ENCODE measurements at regions not wholly inside any gene's neighbourhood (a gene's known extent, or its start where the extent isn't known, plus 50 kb on each side); places are given as distances from the start of the nearest gene placed in this dataset.
"Not testable (repeated sequence)": the region's sequence is repeated elsewhere in the genome, so short reads cannot be mapped to it uniquely, and the experiment has no call there.

DNA sequence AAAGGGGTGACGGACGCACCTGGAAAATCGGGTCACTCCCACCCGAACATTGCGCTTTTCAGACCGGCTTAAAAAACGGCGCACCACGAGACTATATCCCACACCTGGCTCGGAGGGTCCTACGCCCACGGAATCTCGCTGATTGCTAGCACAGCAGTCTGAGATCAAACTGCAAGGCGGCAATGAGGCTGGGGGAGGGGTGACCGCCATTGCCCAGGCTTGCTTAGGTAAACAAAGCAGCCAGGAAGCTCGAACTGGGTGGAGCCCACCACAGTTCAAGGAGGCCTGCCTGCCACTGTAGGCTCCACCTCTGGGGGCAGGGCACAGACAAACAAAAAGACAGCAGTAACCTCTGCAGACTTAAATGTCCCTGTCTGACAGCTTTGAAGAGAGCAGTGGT, 342.0 kb upstream of the PKN2 start:
- TF ChIP-seq POLR2A (IDR thresholded peaks at IDR 0.05; ENCODE audit: low read length); GATA1 (IDR thresholded peaks at IDR 0.05; ENCODE audit: low read depth, low read length): not testable (repeated sequence)

Measured in erythroblast (primary cell).